Activated CD4-positive, alpha-beta T cell treated with anti-CD3 and anti-CD28 coated beads for 4 hours (primary cell): ENCODE measurements at regions not wholly inside any gene's neighbourhood (a gene's known extent, or its start where the extent isn't known, plus 50 kb on each side); places are given as distances from the start of the nearest gene placed in this dataset.

Experiments
- DNase-seq, 2 donors: peaks; one replicate each; pipeline ENCODE4 v3.0.0-alpha.2; 2020

DNA sequence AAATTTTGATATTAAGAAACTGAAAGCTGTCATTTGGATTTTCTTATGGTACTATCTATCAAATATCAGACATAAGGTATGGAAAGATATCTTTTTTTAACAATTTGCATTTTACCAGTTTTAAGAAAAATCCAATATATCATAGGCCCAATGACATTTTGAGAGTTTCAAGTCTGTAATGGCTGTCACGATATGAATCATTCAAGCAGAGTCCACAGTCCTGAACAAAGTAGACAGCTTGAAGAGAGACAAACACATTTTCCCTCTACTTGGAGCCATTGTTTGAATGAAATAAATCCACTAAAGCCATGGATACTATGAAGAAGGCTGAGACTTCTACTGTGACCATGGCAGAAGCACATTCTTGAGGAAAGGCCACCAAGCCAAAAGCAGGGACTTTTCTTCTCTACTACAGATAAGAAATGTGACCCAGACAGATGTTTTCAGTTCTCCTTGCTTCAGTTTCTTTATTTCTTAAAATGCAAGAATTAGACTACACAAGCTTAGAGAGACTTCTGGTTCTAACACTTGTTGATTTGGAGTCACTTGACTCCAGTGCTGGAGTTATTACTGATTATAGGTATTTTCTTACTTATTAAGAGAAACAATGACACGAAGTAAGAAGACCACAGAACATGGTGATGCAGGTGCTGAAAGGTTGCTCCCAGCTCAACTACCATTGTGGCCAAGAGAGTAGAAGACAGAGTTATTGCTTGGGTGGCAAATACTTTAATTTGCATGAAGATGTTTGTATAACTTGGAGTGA lies 429.1 kb downstream of the KIF20B start:
- DNase-seq = no peak

DNA sequence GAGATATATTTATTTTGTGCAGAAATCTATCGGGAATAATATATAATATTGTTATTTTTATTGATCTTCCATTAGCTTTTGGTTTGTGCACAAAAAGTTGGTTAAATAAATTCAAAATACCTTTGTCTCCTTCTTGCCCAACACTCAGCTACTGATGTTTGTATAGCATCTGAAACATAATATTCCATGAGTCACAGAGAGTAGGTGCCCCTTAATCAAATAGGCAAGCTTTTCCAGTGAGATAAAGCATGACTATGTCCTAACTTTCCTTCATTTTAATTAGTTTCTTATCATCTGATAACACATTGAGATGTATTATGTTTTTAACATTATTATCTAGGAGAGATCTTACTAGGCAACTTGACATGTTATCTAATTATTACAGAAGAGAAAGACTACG lies 432.2 kb downstream of the KIF20B start:
- DNase-seq = no peak

DNA sequence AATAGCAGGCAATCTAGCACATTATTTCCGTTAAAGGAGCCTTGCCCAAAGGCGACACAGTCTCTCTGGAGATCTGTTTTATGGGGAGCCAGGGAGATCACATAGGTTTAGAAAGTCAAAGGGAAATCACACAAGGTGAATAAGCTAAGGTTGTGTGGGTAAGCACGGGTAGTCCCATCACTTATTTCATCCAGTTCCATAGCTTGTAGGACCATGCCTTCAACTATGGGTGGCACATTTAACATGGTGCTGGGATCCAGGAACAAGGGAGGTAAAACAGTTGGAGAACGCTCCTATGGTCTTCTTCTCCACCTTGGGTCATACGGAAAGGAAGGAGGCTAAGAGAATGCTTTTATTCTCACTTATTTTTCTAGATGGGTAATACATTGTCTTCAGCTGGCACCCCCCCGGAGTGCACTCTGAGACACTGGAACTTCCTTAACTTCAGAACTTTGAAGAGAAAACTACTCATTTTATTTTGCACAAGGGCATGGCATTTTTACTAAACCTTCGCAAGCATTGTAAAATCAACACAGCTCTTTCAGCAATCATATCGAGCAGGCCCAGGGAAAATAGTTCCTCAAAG lies 435.4 kb downstream of the KIF20B start:
- DNase-seq = no peak

DNA sequence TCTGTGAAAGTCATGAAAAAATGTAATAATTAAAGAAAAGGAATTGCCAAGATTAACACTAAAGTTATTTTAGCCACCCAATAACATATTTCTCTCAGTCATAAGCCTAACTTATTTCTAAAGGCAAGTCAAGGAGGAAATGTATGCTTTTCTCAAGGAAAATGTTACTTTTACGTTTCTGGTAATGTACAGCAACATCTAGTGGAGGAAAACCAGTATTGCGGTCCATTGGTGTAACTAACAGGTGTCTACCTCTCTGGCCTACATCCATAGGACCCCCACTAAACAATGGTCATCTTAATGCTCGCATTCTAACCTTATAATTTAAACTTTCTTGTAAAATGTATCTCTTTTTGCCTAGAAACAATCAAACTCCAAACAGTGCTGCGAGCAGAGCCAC lies 437.5 kb downstream of the KIF20B start:
- DNase-seq = no peak

DNA sequence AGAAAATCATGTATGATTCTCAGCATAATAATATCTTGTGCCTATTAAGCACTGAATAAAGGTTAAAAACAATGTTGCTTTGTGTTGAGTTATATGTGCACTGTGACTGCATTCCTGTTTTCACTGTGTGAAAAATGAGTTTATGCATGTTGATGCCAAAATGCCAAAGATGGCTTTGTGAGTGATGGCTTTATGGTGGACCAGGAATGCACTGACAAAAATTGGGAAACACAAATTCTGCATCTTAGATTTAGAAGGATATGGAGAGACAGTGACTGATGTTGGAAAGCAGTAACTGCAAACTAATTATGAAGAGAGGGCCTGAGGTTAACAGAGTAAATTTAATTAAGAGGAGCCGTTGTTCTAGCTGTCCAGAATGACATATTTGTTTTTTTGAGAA lies 440.4 kb downstream of the KIF20B start:
- no peak for DNase-seq

DNA sequence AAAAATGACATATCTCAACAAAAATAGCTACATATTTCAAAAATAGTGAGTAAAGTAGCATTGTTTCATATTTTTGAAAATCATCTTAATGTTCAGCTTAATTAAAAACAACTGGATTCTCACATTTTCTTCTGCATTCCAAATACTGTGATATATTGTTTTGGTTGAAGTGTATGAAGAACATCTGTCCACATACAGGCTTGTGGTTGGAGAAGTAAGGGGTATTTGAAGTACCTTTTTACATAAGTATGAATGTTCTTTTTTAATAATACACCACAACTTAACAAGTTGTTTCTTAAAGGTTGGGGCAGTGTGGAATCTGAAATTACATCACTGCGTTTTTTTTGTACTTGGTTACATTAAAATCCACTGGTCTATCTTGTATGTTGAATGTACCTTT lies 442.5 kb downstream of the KIF20B start:
- no peak for DNase-seq

DNA sequence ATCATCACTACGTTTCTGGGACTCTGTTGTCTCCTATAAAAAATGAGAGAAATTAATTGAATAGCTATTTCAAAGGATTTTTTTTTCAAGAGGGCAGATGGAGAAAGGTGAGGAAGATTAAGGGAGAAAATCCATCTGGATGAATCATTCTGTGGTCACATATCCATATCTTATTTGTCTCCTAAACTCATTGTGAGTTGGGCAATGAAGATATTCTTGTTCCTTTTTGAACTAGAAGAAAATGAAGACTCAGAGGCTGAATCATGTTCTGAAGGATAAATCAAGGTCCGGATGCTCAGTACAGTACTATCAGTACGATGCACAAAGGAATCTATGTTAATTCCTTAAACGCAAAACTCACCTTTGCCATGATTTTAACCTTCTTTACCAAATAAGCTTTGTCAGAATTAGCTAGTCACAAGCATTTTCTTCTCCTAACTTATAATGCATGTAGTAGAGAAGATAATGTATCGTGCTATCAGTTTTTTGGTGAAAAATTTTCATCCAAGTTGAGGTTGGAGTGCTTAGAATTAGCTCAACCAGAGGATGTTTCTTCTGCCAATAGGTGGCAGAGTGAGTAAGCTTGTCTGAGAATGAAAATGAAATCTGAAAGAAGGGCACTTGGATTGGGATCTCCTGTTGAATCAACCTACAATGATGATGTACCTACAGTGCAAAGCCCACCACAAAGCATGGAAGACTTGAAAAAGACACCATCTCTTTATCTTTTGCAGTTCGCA lies 446.9 kb downstream of the KIF20B start:
- DNase-seq = no peak

DNA sequence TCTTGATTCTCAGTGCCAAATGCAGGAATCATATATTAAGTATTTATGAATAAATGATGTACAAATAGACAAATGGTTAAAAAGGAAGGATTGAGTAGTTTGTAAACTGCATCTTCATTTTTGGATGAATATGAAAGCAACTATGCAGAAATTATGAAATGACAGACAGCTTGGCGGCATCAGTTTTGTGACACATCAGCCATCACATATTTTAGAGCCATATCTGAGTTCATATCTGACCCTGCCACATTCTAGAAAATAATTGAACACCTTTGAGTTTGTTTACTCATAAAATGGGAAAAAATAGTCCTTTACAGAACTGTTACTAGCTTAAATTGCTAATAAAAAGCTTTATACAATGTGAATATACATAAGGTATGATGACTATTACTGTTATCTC lies 448.2 kb downstream of the KIF20B start:
- DNase-seq = no peak

DNA sequence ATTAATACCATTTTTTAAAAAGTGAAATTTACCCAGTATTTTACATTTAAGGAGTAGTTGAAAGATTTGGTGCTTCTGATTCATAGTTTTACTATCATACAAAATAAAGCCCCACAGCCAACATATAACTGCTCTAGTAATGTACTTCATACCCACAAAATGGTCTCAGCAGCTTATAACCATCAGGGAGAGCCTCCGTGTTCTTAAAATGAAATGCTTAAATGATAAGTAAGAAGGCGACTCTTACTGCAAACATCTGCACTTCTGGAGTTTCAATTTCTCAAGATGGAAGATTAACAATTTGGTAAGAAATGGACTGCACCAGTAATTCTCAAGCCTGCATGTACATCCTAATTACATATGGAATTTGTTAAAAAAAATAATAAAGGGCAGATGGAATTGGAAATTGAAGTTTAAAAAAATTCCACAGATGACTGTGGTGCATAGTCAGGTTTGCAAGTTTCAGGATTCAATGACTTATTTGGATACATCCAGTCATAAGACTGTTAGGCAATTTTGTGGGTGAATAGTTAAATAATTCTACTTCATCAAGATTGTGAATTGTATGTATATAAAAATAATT lies 461.0 kb downstream of the KIF20B start:
- DNase-seq = no peak

DNA sequence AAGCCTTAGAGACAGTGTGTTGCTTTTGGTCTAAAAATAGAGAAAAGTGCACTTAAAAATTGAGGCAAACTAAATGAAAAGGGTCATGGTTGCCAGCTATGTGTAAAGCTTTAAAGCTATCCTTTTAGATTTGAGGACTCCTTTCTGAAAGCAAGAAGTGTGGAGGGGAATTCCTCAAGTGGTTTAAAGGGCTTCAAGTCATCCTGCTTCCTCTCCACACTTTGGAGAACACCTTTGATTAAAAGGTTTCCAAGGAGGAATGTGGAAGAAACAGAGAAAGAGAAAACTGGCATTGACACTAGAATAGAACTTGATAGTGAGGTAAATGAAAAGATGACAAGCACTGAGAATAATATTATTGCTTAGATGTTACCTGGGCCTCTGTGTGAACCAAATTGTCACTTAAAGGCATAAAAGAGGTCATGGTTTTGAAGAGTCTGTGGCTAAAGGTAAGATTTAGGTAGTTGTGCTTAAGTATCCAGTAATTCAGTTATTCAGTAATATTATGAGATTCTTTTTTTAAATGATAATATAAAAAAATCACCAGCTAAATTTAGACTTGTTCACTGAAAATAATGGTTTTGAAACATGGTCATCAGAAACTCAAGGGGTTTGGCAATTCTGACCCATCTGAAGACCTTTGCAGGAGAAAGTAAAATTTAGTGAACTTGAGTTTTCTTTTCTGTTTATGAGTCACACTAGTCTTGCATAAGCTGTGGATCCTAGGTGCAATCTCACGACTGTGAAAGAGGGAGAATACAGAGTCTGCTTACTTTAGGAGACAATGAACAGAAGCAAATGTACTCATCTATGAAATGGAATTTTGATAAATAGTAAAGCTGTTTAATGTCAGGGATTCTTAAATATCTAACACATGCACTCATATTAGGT lies 466.0 kb downstream of the KIF20B start:
- DNase-seq = no peak

DNA sequence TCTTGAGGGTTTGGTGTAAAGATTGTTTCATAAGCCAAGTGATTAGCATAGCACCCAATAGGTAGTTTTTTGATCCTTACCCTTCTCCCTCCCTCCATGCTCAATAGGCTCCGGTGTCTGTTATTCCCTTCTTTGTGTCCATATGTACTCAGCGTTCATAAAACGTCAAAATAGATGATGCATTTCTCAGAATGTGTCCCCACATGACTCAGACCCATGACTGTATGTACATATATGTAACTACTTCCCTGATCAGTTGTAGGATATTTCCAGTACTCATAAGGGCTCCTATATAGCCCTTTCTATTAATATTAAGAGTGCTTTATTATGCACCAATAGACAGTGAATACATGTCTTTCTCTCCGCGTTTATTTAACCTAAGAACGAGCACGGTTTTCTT lies 466.9 kb downstream of the KIF20B start:
- DNase-seq = no peak

DNA sequence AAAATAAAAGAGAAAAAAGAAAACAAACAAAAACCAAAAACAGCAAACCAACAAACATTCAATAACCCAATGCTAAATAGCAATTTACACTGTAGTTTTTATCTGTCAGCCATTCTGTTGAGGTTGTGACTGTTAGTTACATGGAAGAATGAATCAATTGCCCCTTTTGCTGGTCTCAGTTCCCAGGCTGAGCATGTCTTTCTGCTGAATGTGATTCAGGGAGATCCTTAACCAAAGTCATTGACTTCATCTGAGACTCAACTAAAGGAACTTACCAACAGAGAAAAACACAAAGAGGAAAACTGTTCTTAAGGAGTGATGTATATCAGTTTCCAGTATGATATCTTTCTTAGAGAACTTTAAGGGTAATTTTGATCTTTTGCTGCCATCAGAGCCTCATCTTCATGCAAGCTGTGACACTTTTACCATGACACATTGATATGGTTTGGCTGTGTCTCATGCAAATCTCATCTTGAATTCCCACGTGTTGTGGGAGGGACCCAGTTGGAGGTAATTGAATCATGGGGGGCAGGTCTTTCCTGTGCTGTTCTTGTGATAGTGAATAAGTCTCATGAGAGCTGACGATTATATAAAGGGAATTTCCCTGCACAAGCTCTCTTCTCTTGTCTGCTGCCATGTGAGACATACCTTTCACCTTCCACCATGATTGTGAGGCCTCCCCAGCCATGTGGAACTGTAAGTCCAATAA lies 469.8 kb downstream of the KIF20B start:
- DNase-seq = no peak

DNA sequence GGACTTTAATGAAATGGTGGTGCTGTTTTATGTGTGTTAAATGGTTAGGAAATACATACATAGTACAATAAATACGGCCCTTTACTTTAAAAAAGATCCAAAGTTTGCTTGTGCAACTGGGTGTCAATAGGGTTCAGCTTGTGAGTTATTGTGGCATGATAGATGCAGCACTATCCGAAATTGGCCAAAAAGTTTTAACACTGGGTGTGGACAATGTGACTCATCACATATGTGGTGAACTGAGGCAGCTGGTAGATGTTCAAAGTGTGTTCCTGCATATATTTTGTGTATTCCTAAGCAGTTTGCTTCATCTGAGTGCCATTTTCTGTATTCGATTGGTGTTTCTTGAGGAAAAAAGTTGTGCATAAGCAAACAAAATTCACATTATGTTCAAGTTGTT lies 473.1 kb downstream of the KIF20B start:
- no peak for DNase-seq

DNA sequence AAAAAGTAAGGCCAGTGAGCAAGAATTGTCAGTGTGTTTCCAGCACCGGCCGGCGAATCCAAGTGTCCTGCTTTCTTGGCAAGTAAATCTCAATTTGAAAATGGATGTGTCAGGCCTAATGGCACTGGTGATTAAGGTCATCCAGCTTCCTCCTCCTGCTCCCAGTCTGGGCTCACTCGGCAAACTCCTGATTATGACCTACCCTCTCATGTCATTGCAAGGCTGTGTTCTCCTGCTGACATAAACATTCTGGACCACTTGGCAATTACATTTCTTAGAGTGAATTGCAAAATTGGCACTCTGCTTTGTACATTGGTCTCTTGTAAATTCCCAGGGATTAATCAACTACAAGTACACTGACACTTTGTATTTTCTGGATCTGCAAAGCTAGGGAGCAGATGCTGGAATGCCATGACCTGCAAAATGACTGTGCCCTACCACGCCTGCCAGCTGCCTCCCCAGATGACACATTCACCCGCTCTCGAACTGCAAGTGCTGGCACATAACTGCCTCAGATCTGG lies 473.8 kb downstream of the KIF20B start:
- DNase-seq = no peak

DNA sequence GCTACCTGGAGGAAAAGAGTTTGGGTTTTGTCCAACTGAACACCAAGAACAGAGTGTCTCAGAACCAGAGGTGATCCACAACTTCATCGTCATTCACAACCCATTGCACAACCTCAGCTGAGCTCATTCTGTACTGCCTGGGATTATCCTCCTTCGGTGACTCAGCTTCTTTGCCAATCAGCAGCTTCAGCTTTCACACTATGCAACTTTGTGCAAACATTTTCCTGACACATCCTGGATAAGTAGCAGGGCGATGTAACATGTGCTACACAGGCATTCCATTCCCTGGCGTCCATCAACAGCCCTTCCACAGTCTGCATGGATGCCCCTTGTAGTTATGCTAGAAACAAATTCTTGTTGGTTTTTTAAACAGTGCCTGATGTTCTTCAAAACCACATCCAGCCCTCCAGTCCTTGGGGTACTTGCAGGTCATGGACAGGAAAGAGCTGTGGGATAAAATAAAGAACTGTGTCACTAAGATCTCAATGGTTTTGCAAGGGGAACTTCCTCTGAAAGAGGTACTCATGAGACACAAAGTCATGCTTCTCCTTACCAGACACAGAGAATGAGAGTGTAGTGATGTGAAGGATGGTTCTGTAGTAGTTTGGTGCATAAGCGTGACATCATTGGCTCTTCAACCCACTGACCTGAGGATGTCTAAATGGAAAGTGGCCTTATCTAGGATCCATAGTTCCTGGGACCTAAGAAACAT lies 478.5 kb downstream of the KIF20B start:
- DNase-seq = no peak

DNA sequence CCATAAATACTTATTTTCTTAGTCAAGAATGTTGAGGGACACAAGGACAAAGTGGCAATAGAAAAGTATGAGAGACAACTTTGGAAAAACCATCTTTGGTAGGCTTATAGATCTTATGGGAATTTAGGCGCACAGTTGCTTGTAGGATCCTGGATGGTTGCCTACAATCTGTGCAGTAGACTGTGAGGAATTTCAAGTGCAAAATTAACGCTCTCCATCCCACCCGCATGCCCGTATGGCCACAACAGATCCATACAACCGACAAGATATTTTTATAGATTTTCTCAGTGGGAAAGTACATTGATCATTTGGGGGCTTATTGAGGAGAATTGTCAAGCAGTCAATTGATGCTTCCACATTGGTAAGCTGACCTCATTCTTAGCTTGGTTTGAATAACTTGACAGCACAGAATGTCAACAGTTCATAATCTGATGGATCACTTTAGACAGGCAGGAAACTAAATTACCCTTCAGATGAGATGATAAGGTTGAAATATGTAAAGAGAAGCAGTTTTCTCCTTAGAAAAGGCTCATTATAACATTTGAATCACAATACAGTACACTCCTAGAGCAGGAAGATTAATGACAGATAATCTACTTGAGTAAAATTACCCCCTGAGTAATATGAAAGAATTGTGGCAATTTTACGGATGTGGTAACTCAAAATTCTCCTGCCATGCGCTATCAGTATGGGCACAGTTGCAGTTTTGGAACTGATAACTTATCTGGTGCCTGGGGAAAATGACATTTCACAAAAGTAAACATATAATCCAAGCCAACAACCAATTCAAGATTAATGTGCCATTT lies 479.7 kb downstream of the KIF20B start:
- no peak for DNase-seq

DNA sequence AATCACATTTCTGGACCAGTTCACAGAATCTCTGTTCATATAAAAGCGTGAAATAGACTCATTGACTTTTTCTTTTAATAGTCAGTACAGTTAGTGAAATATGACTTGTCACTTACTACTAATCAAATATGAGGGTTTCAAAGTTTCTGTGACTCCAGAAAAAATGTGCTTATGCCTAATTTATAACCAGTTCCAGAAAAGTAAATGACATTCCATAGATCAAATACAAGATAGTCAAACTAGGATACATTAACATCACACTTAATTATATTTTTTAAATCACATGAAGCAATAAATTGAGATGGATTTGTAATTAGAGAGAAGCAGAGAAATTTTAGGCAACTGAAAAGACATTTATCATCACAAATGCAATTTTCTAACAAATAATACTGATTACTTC lies 491.4 kb downstream of the KIF20B start:
- no peak for DNase-seq

DNA sequence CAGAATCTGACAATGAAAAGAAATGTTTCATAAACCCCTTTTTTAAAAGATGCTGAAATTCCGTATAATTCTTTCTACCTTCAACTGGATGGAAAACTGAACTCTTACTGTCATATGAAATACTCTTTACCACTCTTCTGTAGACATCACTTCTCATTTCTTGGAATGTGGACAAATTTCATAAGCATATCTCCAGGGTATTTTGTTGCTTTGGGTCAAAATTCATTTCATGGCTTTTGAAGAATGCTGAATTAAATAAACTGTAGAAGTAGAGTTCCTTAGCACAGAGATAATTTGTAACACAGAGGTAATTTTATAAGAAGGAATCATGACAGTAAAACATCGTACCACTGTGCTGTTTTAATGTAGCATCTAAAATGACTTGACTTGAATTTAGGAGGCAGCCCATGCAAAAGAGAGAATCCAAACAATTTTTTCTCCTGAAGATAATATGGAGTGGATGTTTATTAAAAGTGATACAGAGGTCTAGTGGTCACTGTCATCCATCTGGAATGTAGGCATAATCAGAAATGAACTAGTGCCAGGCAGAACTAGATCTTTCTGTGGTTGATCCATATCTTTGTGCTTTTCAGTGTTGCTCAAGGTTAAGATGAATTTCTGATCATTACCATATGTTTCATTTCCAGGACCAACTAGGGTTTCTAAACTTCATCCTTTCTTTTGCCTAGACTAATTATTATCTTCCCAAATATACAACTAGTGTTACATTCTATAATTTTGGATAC lies 492.0 kb downstream of the KIF20B start:
- DNase-seq = no peak

DNA sequence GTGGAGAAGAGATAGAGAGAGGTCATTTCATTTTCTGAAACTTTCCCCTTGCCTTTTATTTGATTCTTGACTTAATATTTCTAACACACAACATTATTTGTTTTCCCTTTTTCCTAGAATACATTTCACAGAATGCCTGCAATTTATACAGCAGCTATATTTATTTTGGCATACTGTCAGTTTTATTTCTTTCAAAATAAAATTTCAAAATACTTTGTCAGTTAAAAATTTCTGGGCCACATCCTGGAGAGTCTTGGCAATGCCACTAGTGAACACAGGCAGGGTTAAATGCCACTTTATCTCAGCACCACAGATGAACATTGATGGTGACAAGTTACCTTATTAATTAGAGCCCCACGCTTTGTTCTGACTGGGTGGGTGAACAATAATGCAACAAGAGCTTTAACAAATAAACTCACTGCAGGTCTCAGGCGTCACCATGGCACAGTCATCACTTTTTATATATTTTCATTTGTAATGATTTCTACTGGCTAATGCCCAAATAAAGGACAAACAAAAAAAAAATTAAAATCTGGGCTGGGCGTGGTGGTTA lies 494.0 kb downstream of the KIF20B start:
- DNase-seq = no peak
